ENCODE measurements at regions not wholly inside any gene's neighbourhood (a gene's known extent, or its start where the extent isn't known, plus 50 kb on each side); places are given as distances from the start of the nearest gene placed in this dataset.
"Not testable (repeated sequence)": the region's sequence is repeated elsewhere in the genome, so short reads cannot be mapped to it uniquely, and the experiment has no call there.

DNA sequence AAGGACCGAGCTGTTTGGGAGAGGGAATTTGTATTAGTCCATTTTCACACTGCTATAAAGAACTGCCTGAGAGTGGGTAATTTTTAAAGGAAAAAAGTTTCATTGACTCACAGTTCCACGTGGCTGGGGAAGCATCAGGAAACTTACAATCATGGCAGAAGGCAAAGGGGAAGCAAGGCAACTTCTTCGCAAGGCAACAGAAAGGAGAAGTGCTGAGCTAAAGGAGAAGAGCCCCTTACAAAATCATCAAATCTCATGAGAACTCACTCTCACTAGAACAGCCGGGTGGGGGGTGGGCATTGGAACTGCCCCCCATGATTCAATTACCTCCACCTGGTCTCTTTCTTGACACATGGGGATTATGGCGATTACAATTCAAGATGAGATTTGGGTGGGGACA, 121.8 kb upstream of the SLC13A1 start:
- DNase-seq: not testable (repeated sequence)

DNA sequence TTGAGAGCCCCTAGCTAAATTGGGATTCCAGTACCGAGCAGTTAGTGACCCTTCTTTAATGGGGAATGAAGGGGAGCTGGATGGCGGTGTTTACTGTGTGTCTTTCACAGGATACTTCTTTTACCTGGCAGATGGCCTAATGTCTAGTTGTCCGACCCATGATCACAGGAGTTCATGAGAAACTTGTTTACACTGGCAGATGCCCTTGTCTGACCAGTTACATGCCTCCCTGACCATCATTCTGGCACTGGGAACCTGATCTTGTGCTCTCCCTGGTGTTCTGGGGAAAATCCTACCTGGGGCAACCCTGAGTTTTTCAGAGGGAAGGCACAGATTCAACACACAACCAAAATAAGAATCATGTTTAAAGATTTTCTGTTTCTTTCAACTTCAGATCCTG, 120.1 kb upstream of the SLC13A1 start:
- DNase-seq: no peak

DNA sequence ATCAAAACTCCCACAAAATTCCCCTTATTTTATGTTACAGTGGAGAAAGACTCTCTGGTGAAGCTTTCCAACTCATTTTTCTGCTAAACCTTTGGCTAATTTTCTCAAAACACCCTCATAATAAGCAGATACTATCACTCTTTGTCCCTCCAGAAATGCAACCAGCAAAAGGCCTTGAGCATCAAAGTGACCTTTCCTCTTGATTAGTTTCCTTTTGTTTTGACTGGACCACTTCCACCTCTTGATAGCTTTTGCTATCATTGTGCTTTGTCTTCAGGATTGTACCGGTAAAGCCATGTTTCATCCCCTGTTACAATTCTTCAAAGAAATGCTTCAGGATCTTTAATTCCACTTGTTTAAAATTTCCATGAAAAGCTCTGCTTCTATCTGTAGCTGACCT, 115.1 kb upstream of the SLC13A1 start:
- no peak for DNase-seq

DNA sequence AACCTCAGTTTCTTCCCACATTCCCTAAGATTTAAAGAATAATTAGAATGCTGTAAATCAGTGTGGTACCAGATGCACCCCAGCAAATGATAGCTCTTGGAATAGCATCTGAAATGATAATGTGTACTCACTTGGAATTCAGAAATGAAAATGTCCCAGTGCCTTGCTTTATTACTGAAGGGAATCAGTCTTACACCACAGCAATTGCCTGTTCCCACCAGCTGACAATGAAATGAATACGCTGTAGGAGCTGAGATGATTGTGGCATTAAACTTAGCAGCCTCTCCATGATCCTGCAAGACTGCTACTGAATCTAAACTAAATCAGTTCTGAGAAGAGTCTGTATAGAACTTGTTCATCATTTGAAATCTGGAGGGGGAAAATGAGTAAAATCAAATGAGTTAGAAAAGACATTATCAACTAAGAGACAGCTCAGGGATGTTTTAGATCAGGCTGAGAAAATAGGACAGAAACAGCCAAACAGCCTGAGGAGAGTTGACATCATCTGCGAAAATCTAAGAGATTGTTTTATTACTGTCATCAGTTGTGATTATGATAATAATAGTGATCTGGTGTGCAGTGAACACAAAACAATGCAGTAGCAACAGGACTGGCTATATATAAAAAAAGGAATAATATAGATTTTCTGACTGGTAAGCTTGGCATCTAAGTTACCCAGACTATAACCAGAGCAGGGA, 108.6 kb upstream of the SLC13A1 start:
- no peak for DNase-seq

DNA sequence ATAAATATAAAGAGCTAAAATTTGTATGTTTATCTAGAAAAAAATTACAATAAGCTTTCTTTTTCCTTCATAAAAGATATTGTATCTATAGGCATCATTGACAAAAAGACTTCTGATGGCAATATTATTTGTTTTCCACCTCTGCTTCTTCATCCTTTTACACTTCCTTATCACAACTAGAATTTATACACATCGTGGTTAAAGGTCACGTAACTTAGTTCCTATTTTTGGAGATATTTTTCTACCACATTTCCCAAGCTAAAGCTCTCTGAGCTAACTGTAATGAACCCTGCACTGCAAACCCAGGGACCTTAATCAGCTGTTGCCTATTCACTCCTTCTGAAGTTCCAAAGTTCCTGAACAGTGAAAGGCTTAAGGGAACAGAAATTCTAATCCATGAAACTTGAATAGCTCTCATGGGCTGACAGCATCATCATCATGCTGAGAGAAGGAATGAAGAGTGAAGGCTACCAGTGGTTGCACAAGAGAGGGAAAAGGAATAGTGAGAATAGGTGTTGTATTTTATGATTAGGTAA, 106.1 kb upstream of the SLC13A1 start:
- no peak for DNase-seq

DNA sequence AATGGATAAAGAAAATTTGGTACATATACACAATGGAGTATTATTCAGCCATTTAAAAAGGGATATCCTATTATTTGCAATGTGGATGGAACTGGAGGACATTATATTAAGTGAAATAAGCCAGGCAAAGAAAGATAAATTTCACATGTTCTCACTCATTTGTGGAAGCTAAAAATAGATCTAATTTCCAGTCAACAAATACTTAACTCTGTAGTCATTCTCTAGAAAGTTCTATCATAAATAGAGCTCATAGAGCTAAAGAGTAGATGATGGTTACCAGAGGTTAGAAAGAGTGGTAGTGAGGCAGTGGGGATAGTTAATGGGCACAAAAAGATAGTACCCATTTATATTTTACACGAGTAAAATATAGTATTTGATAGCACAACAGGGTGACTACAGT, 104.2 kb upstream of the SLC13A1 start:
- DNase-seq: no peak

DNA sequence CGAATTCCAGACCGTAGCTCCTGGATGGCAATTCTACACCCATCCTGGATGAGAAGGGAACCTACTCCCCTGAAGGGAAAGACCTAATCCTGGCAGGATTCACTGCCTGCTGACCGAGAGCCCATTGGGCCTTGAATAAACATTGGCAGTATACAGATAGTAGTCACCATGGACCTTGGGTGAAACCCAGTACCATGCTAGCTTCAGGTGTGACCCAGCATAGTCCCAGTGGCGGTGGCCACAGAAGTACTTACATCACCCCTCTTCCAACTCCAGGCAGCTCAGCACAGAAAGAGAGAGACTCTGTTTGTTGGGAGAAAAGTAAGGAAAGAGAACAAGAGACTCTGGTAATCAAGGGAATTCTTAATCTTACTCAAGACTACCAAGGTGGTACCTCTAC, 97.2 kb upstream of the SLC13A1 start:
- DNase-seq: no peak

DNA sequence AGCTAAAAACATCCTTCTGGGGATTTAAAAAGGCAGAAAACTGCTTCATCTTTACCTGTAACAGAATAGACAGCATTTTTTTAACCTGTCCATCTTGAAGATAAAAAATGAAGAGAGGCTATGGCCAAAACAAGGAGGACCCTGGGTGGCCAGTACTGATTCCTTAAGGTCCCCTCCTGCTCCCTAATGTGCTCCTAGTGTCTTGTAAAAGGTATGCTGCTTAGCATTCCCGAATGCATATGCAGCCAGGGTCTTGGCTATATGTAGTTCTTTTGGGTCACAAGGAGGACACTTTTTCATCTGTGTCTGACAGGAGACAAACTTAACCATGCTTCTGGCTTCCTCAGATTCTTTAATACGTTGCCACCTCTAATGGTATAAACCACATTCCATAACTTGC, 93.9 kb upstream of the SLC13A1 start:
- no peak for DNase-seq

DNA sequence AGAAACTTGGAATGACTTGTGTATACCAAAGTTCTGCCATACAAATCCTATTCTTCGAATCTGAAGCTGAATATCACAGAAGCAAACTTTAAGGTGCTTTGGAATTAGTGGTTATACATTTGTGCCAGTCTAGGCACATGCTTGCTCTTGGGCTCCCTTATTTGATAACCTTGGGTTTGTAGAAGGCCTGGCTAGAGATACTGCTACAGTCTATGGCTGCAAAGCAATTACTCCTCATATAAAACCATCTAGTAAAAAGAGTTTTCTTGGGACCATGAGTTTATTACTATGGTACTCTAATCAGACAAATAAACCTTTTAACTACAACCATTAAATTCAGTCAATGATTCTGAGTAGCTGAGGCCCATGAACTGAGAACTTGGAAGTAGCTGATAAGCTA, 92.5 kb upstream of the SLC13A1 start:
- no peak for DNase-seq

DNA sequence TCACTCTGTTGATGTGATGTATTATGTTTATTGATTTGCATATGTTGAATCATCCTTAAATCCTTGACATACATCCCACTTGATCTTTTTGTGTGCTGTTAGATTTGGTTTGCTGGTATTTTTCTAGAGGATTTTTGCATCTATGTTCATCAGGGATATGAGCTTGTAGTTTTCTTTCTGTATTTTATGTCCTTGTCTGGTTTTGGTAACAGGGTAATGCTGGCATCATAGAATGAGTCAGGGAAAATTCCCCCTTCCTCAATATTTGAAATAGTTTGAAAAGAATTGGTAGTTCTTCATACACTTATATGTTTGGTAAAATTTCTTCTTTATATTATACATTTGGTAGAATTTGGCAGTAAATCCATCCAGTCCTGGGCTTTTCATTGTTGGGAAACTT, 89.4 kb upstream of the SLC13A1 start:
- no peak for DNase-seq

DNA sequence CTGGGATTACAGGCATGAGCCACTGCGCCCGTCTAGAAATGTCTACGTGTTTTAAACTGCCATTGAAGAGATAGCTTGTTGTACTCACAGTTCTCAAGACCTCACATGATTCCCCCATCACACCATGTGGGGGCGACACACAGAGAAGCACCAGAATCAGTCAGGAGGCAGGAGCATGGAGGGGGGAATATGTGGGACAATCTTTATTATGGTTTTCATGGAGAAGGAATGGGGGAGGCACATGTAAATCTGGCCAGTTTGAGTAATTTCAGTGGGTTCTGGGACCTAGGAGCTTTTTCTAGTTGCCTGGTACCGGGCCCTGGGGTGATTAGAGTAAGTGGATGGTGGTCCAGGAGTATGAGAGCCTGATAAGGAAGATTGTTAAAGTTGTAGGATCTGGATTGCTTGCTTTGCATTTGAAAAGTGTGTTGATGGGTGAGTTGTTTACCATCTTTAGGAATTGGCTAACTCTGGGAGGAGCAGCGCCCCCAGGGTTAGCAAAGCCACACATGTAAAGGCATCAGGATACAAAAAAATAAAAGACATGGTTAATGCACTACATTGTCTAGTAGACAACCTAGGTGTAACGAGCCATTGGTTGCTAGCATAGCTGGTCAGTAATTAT, 85.4 kb upstream of the SLC13A1 start:
- DNase-seq: no peak

DNA sequence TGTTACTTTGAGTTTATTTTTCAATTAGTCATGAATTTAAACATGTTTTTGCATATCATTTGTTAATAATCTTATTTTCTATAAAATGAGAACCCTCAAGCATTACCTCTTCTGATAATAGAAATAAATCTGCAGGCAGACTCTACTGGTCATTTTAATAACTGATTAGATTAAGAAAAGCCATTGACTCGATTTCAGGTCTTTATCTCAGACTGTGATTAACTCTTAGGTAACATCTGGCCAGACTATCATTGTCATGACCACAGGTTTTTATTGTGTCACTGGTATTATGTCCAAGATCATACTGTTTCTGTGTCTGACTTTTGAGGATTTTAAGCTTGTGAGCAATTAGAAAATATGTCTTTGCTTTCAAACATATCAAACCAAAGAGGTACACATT, 83.6 kb upstream of the SLC13A1 start:
- DNase-seq: no peak

DNA sequence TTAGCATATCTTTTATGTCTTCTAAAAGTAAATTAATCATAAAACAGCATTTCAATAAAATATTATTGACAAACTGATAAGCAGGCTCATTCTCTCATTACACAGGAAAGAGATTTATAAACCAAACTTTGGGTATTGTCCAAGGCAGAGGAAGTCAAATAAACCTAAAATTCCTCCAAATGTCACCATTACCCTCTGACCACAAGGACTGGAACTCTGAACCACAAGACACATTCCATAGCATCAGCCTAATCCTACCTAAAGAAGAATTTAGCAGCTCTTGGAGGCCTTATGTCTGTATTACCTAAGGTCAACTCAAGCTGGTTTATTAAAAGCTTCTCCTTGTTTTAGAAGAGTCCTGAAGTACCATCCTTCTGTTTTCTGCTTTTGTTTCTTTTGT, 82.4 kb upstream of the SLC13A1 start:
- DNase-seq: no peak

DNA sequence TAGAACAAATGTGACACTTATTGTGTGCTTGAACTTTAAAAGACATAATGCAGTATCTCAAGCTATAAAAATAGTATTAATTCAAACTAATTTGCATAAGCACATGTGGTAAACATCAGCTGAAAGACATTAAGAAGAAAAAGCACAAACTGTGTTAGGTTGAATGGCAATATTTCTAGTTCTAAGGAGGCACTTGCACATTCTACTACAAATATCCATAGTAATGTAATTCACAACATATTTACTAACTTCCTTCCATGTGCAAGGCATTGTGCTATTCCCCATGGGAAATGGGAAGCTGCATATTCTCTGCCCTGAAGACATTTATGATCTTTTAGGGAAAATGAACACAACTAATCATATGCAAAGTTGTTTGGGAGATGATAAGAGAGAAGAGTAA, 80.2 kb upstream of the SLC13A1 start:
- no peak for DNase-seq

DNA sequence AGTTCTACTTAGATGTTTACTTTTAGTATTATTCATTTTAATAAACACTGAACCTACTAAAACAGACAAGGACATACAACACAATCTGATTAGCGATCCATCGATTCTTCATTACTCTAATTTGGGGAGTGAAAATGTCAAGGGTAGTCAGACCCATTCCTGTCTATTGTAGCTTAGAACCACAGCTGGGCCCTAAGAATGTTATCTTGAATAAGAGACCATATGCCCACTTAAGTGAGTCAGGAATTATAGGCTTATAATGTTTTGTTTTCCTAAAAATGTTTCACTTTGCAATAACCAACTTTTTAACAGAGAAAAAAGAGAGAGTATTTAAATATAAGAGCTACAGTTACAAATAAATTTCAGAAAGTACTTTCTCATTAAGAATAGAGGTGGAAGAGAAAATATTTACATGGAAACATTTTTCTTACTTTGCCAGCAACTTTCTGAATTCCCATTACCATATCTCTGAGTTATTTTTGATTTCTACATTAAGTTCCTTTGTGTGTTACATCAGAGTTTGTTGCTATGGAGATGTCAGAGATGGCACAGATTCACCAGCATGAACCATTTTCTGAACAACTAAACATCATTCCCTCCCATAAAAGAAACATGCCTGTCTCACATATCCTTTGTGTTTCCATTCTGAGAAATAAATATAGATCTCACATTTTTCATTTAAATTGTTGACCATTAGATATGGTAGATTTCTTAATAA, 75.4 kb upstream of the SLC13A1 start:
- DNase-seq: no peak

DNA sequence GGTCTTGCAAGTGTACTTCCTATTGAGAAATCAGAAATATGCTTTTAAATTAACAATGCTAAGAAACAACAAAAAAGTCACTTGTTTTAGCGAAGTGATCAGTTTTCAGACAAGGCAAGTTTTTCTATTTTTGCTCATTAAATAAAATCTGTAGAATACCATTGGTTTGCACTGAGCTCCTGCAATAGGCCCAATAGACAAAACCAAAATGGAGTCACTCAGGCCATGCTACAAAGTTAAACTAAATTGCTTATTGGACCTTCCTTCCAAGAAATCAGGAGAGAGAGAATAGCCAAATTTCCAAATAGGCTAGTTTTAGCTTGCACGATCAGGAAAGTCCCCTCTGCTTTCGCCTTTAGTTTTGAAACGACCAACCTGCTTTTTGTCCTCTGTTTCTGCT, 73.4 kb upstream of the SLC13A1 start:
- DNase-seq: no peak

DNA sequence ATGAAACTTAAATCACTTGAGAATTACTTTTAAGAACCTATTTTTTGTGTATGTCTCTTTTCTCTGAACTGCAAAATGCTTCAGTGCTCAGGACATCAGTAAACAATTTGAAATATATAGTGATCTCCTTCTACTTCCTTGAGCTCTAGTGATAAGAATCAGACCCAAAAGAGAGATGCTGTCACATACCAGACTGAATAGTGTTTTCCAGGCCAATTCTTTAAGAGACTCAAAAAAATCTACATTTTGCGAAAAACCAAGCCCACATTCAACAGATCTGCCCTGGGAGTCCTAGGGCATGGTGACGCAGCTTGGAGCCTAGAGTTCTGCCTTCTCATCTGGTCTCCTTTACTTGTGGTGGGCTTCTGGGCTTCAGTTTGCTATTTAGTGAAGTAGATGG, 72.1 kb upstream of the SLC13A1 start:
- no peak for DNase-seq

DNA sequence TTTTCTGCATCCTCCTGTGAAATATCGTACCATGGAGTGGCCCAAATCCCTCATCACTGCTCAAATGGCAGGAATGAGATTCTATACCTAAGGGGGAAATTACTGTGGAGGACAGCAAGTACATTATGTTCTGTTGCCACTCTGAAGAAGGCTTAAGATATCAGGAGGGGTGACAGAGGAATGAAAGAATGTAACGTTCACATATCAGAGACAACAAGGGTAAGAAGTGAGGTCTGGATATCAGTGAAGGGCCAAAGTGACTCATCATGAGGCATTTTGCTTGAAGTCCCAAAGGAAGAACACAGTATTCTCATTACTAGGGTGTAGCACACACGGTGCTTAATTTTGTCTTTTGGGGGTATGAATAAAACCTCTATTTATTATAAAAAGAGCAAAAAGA, 71.5 kb upstream of the SLC13A1 start:
- DNase-seq: no peak

DNA sequence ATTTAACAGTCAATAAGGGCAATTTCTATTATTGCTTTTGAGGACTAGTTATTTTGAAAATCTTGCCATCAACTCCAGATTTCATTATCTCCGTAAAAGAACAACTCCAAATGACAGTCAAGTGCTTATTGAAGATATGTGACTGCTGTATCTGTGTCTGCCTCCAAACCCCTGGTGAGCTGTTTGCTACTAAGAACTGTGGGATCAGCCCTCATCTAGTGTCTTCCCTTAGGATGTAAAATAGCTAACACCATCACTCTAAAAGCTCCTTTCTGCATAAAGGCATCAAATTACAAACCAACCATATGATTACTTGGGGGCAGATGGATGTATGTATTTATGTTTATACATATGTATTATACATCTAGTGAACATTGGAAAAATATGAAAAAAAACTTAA, 70.8 kb upstream of the SLC13A1 start:
- DNase-seq: no peak

DNA sequence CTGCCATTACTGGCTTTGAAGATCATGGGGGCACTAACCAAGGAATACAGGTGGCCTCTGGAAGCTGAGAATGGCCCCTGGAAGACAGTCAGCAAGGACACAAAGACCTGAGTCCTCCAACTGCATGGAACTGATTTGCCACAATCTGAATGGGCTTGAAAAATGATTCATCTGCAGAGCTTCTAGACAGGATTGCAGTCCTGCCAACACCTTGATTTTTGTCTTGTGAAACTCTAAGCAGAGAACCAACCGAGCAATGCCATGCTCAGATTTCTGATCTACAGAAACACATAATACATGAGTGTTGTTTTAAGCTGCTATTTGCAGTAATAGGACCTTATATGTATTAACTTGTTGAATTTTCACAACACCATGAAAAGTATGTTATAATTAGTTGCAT, 66.1 kb upstream of the SLC13A1 start:
- no peak for DNase-seq

DNA sequence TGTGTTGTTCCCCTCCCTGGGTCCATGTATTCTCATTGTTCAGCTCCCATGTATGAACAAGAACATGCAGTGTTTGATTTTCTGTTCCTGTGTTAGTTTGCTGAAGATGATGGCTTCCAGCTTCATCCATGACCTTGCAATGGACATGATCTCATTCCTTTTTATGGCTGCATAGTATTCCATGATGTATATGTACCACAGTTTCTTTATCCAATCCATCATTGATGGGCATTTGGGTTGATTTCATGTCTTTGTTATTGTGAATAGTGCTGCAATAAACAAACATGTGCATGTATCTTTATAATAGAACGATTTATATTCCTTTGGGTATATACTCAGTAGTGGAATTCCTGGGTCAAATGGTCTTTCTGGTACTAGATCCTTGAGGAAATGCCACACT, 65.1 kb upstream of the SLC13A1 start:
- DNase-seq: not testable (repeated sequence)

DNA sequence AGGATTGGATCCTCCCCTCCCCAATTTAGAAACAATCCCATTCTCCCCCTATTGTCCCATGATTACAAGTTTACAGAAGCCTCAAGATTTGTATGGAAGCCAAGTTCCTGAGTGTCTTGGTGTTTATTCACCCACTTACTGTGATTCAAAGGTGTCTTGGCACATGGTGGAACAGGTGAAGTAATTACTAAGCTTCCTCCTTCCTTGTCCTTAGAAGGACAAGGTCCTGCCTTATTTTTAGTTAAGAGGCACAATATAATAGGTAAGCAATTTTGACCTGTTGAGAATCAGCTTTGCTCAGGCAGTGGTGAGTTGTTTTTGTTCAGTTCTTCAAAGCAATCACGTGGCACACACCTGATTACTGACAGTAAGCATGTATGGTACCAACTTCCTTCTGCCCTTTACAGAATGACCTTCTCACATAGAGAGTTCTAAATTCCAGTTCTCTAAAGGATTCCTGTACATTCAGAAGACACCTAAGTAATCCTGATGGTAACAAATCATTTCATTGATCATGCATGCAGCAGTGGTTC, 60.7 kb upstream of the SLC13A1 start:
- no peak for DNase-seq

DNA sequence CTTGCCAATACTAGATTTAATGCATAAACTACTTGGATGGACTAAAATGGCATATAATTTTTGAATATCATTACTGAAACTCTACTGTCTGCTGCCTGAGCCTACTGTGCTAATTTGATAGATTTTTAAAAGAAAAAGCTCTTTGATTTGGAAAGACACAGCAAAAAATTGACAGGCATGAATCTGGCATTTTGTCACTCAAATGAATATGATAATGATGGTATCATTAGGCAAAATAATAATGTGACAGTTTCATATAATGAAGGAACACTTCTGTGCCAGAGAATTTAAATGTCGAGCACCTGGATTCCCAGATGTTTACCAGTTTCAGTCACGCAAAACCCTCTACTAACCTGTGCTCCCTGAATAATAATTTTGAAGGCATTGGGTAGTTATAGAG, 60.0 kb upstream of the SLC13A1 start:
- no peak for DNase-seq
